Ureter (tissue), 1 donor: ENCODE measurements at regions not wholly inside any gene's neighbourhood (a gene's known extent, or its start where the extent isn't known, plus 50 kb on each side); places are given as distances from the start of the nearest gene placed in this dataset.
"Not testable (repeated sequence)": the region's sequence is repeated elsewhere in the genome, so short reads cannot be mapped to it uniquely, and the experiment has no call there.

Source experiments
- DNase-seq: peaks from one replicate; pipeline ENCODE4 v3.0.0-alpha.2; 2020; ENCODE audit warnings: low spot score
- donor health status: DM: yes; HTN: yes; CAD: no.

DNA sequence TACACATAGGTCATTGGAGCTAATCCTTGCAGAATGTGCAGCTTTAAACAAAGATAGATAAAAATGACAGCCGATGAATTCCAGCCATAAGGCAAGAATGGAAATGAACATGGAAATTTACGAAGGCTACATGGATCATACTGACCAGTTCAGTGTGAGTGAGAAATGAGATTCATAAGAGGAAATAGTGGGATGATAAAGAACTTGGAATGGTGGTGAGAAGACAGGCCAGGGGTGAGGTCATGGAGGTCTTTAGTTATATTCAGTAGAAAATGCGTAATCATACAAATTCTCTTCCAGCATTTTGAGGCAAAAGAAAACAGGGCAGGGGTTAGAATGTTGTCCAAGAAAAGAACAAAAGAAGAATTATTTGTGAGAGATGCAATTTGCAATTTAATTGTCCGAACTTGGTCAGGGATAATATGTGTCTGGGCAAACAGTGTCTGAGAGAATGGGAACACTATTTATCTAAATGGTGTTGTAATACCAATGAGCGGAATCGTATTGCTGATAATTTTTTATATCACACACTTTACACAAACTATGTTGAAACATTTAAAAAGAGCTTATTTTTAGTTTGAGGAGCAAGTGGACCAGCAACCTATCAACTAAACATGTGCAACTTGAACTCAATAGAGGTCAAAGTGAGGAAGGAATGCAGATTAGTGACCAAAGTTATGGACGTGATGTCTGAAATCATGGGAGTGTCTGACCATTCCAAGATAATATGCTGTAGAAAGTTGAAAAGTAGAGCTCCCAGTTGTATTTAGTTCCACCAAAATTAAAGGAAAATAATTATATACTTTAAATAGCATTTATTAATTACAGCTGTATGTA is 739.0 kb upstream of the NCAM2 start:
- DNase-seq, result no peak

DNA sequence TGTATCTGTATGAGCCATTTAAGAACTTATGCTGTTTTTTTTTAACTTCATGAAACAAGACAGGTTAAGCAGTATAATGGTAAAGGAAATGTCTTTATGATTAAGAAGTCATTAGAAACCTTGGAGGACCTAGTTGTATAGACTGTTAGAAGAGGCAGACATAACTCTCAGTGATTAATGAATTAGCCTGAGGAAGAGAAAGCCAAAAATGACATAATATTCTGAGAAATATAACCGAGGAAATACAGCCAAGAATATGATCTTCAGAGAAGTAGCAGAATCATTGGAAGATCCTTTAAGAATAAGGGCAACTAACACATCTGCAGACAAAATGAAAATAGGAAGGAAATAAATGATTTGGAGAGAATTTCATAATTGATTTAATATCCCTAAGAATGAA is 738.1 kb upstream of the NCAM2 start:
- no peak for DNase-seq

DNA sequence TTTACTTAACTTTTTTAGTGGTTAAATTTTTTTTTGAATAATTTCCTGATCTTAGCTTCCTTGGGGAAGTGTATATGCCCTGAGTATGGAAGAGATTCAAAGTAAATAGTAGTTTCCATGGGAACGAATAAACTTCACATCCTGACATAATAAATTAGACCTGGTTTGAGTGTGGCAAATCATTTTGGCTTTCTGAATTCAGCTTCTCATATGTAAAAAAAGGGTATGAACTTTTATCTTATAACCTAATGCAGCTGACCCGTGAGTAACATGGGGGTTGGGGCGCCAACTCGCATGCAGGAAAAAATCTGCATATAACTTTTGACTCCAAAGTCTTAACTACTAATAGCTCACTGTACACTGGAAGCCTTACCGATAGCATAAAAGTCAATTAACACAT is 736.8 kb upstream of the NCAM2 start:
- no peak for DNase-seq

DNA sequence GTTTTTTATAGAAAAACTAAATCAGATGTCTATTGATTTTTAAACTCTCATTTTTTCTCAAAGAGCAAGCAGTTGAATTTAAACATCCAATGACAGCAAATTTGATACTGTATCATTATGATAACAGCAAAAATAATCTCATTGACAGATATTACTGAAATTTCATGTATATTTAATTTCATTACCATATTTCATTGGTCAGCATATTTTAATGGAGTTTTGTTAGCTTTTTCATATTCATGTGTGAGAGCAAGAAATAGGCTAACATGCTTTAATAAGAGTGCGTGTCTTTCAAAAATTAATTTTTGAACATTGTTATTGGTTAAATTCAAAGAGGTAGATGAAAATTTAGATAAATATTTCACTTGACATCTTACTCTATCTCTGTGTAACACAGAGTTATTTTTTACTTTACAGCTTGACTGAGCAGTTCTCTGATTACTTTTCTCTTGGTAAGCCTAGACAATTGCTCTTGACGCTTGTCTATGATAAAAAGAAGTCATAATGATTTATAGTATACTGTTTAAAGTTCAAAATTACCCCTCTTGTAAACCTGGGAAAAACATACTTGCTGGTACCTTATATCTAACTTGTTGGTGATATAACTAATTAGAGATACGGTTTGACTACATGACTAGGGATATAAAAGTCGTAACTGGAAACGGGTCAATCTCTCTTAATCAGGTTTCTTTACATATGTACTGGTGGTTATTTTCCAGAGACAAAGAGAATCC is 732.3 kb upstream of the NCAM2 start:
- no peak for DNase-seq

DNA sequence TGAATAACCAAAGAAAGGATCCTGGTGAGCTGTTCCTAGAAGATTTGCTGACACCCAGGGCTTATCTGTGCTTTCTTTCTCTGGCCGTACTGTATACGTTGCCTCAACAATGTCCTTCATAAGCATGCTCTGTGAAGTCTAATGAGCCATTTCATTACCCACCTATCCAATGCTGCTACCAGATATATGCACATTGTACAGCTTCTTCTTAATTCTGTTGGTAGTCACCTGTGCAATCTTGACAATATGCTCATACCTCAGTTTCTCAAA is 731.8 kb upstream of the NCAM2 start:
- no peak for DNase-seq

DNA sequence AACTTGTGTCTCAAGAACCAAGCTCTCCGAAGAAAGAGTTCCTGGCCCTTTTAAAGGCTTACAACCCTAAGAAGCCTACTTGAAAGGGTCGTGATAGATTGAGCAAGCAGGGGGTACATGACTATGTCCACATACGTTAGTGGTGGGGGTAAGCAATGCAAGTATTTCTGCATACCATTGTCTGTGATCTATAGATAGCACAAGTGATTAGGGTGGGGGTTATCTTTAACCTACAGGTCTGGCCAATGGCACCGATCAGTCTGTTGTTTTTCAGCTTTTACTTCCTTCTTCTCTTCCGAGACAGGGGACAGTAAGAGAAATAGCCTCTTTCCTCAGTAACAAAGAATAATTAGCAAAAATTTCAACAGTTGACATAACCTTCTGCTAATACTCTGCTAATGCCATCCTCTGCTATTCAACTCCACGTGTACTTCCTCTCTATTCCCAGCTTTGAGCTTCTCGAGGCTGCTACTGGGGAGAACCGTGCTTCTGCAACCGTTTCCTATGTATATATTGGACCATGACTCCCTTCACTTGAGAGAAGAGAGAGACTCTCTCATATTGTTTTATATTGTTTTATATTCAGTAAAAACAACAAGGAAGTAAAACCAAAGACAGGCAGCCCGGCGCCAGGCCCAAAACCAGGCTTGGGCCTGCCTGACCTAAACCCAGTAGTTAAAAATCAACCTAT is 727.7 kb upstream of the NCAM2 start:
- DNase-seq, result no peak

DNA sequence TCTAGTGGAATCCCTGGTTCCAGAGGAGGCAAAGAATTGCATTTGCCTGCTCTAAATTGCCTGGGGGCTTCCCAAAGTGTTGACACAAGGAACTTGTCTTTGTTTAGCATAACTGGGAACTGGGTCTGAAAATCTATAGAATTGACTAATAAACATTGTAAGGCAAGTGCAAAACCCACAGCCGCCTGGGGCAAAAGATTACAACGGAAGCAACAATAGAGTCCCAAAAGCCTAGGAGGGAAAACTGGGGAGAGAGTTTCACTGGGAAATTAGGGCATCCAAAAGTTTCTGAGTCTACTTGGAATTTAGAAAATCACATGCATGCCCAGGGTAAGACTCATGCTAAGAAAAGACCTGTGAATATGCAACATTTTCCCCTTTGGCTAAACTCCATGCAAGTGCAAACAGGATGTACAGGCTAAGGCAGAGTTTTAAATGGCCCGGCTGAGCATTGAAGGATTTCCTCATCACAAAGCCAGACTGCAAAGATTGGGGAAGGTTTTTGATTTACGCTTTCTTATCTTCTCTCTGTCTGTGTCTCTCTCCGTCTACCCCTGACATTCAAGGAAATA is 725.3 kb upstream of the NCAM2 start:
- DNase-seq, result no peak

DNA sequence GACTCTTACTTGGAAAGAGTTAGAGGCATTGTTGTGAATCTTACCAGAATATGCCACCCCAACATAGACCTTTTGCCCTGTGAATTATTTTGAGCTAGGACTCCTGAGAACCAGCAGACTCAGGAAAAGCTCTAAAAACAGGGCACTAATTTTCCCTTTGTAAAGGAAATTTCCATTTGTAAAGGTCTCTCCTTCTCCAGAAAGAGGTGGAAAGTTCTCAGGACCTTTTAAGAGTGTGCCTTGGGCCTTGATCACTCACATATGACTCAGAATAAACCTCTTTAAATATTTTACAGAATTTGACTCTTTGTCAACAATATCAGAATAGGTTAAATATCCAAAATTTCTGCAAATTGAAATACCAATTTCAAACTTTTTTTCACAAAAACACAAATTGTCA is 721.8 kb upstream of the NCAM2 start:
- no peak for DNase-seq

DNA sequence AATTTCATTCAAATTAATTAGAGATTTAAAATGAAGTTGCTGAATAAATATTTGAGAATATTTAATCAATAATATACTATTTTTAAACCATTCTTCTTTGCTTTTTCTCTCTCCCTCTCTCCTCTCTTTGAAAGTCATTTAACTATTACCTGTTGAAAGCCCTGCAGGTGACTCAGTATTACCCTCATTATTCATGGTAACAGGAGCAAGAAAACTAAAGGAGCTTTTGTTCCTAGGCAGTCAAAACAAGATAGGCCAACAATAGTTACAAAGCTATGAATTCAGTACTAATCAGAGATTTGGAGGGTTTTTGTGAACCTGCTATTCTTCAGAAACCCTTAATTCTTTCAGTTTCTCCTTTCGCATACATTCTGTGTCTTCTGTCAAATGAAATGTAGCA is 721.3 kb upstream of the NCAM2 start:
- no peak for DNase-seq

DNA sequence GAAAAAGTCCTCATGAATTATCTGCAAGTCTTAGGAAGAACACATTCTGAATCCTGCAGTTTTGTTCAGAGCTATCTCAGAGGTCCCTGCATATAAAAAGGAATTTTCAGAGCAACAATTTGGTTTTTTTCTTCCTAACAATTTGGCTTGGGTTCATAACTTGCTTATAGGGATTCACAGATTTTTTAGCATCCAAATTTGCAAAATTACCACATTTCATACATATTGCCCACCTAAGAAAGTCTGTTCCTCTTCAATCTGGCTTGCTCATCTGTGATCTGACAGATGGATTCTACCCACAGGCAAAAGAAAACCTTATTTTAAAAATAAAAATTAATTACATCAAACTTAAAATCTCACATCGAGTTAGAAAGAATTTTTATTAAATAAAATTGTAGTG is 714.4 kb upstream of the NCAM2 start:
- no peak for DNase-seq

DNA sequence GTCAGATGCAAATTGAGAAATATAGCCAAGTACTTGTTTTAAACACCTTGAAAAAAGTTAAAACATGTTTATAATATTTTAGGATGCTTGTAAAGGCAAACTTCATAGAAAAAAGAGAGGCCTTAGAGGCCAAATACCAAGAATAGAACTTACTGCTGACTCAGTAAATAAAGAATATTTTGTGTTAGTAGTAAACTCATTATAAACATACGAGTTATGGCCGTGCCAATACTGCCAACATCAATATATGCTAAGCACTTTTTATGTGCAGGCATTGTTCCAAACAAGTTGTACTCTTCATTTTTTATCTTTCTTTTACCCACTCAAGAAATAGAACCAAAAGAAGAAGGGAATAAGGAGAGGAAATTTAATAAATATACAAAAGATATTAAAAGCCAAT is 705.9 kb upstream of the NCAM2 start:
- no peak for DNase-seq

DNA sequence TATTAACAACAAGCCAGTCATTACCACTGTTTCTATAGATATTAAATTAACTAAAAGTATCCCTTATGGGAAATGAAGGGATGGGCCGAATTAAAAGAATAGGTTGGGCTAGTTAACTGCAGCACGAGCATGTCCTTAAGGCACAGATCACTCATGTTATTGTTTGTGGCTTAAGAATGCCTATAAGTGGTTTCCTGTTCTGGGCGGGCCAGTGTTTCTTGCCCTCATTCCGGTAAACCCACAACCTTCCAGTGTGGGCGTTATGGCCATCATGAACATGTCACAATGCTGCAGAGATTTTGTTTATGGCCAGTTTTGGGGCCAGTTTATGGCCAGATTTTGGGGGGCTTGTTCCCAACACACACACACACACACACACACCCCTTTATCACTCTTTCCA is 705.4 kb upstream of the NCAM2 start:
- not testable (repeated sequence) for DNase-seq

DNA sequence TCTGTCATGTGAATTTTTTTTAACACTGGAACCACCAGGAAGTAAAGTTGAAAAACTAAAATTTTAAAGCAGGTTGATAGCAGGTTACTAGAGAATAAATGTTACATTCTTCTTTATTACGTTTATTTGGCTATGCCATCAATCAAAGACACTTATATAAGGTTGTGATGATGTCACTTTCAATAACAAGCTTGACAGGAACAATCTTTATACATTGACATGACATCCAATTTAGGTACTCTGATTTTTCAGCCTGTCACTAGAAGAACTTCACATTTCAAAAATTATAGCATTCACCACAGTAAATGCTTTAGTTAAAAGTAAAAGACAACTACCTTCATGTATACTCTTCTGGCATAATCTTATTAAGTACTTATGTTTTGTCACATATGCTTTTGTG is 696.8 kb upstream of the NCAM2 start:
- no peak for DNase-seq

DNA sequence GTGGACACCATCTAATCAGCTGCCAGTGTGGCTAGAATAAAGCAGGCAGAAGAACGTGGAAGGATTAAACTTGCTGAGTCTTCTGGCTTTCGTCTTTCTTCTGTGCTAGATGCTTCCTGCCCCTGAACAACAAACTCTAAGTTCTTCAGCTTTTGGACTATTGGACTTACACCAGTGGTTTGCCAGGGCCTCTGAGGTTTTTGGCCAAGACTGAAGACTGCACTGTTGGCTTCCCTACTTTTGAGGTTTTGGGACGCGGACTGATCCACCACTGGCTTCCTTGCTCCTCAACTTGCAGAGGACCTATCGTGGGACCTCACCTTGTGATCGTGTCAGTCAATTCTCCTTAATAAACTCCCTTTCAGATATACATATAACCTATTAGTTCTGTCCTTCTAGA is 696.1 kb upstream of the NCAM2 start:
- DNase-seq, result no peak

DNA sequence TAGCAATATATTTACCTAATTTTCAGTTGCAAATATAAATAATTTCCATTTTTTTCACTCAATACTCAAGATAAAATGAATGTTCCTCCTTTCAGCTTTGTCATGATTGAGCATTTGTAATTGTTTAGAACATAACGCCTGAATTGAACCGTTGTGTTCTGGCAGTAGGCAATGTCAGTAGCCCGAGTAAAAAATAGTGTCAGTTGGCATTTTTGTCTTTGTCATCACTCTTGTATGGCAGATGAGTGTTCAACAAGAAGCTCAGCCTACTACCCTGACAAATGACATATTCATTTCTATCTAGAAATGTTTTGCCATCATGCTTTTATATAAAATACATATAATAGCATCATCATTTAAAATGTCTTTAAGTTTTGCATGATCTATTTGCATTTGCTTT is 691.4 kb upstream of the NCAM2 start:
- DNase-seq, result no peak

DNA sequence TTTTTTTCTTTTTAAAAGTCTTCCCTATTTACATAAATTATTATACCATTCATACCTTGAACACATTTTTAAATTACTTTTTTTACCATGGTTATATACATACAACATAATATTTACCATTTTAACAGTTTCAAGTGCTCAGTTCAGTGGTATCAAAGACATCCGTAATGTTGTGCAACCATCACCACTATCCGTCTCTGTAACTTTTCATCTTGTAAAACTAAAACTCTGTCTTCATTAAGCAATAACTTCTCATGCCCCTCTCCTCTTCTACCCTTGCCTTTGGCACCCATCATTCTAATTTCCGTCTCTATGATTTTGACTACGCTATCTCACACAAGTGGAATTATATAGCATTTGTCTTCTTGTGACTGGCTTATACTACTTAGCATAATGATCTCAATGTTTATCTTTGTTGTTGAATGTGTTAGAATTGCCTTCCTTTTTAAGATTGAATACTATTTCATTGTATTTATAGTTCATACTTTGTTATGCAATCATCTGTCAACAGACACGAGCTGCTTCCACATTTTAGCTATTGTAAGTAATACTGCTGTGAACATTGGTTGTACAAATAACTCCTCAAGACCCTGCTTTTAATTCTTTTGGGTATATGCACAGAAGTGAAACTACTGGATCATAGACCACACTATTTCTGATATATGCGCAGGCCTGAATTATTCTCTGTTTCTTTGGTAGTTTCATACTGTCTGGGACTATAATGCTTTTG is 689.5 kb upstream of the NCAM2 start:
- no peak for DNase-seq

DNA sequence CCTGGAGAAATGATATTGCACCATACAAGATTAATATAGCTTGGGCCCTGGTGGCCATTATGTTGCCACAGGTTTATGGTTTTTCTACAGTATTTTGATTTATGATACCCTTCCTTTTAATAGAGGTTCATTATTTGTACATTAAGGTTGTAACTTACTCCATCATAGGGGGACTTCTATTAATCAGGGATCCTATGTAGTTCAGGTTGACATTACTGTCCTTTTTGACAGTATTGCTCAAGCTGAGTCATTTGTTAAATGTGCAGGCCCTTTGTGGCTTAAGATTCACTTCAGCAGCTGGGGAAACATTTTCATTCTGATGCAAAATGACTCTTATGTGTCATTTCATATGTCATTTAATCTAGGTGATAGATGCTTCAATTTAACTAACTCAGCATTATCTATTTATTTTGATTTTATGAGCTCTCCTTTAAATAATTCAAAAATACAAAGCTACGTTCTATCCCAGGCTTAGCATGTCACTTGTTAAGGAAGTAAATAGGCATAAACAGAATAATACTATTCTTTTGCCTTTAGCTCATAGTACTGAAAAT is 686.9 kb upstream of the NCAM2 start:
- DNase-seq, result no peak

DNA sequence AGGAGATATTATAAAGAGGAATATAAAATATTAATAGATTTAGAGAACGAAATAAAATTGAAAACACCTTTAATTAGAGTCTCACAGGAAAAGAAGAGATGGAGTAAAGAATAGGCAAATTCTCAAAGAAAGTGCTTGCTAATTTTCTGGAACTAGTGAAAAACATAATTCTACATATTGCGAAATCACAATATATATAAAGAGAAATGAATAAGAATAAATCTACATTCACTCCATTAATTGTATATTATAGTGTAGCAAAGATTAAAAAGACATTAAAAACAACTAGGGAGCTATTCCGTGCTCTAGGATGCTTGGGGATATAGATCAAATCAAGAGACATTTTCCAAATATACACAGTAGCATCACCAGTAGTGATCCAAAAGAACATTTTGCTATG is 685.2 kb upstream of the NCAM2 start:
- no peak for DNase-seq

DNA sequence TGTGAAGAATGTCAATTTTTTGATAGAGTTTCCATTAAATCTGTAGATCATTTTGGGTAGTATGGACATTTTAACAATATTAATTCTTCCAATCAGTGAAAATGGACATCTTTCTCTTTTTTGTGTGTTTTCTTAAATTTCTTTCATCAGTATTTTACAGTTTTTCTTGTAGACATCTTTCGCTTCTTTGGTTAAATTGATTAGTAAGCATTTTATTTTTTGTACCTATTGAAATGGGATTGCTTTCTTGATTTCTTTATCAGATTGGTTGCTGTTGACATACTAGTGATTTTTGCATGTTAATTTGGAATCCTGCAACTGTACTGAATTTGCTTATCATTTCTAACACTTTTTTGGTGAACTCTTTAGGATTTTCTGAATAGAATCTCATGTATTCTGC is 683.2 kb upstream of the NCAM2 start:
- no peak for DNase-seq

DNA sequence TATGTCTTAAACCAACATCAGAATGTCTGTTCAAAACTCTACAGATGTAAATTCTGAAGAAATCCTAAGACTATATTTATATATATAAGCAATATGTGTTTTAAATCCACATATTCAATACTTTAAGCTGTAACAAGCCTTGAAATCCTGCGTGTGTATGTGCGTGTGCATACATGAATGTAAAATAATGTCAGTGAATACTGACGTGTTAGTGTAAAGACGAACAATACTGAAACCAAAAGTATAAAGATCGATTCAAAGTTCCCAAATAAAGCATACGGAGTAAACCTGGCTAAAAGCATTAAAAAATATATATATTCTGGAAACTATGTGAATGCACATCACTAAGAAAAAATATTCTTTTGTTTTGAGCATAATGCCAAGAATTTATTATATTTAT is 668.6 kb upstream of the NCAM2 start:
- DNase-seq, result no peak

DNA sequence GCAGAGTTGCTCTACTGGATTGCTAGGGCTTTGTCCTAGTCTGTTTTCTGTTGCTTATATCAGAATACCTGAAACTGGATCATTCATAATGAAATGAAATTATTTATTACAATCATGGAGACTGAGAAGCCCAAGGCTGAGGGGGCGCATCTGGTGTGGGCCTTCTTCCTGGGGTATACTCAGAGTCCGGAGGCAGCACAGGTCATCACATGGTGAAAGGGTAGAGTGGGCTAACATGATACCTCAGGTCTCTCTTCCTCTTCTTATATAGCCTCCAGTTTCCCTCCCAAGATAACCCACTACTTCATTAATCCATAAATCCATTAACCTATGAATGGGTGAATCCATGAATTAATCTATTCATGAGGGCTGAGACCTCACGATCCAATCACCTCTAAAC is 667.6 kb upstream of the NCAM2 start:
- no peak for DNase-seq

DNA sequence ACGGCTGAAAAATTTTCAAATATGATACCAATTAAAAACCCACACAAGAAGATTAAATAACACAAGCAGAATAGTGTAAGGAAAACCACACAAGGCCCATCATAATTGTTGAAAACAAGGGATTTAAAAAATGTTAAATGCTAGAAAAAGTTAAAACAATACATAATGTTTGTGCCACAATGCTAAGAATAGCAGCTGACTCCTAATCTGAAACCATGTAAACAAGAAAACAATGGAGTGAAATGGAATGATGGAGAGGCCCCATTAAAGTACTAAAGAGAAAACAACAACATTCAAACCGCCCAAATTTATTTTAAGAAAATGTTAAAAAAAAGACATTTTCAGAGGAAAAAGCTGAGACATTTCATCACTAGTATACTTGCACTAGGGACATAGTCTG is 663.6 kb upstream of the NCAM2 start:
- no peak for DNase-seq
